ENCODE measurements at regions not wholly inside any gene's neighbourhood (a gene's known extent, or its start where the extent isn't known, plus 50 kb on each side); places are given as distances from the start of the nearest gene placed in this dataset.
"Not testable (repeated sequence)": the region's sequence is repeated elsewhere in the genome, so short reads cannot be mapped to it uniquely, and the experiment has no call there.

DNA sequence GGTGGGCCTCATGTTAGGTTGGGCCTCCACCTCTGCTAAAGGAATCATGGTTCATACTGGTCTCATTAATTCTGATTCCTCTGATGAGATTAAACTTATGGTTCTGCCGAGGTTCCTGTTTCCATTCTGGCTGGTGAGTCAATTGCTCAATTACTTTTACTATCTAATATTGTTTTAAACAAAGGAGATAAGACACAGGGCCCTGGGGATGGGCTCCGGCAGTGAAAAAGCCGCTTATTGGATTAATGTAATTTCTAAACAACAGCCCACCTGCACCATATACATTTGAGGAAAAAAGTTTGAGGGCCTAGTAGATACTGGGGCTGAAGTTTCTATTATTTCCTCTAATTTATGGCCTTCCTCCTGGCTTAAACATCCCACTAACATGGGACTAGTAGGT, 610.4 kb upstream of the ACO1 start:
- H3K9me3 Mint-ChIP-seq: peaks cover 28% of the 10 kb centered on the region
- H3K27ac Mint-ChIP-seq; DNase-seq (ENCODE audit: low spot score); H3K4me1 Mint-ChIP-seq (ENCODE audit: low read depth); intact Hi-C loops (cut with micrococcal nuclease); H3K36me3 Mint-ChIP-seq (ENCODE audit: low read depth); H3K27me3 Mint-ChIP-seq (ENCODE audit: insufficient read depth); H3K4me3 Mint-ChIP-seq: not testable (repeated sequence)

DNA sequence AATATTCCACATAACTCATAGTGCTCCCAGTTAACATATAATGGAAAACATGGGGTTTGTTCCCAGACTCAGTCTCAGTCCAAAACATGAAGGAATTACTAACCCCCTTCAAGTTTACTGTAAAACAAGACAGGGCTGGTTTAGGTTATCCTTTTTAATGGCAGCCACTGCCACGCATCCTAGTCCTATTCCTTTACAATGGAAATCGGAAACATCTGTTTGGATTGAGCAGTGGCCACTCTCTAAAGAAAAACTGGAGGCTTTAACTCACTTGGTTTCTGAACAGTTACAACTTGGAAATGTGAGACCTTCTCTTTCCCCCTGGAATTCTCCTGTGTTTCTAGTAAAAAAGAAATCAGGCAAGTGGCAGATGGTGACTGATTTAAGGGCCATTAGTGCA, 609.9 kb upstream of the ACO1 start:
- Mint-ChIP-seq H3K27ac (no peak overlapping the region), H3K4me1 (ENCODE audit: low read depth) (no peaks in the 10 kb centered on the region), H3K27me3 (ENCODE audit: insufficient read depth) (peaks cover 1% of the 10 kb centered on the region), H3K9me3 (peaks cover 33% of the 10 kb centered on the region), H3K4me3 (no peak overlapping the region), H3K36me3 (ENCODE audit: low read depth) (no peaks in the 10 kb centered on the region)
- no peak for DNase-seq (ENCODE audit: low spot score)
- intact Hi-C loops (cut with micrococcal nuclease): no loop called here

DNA sequence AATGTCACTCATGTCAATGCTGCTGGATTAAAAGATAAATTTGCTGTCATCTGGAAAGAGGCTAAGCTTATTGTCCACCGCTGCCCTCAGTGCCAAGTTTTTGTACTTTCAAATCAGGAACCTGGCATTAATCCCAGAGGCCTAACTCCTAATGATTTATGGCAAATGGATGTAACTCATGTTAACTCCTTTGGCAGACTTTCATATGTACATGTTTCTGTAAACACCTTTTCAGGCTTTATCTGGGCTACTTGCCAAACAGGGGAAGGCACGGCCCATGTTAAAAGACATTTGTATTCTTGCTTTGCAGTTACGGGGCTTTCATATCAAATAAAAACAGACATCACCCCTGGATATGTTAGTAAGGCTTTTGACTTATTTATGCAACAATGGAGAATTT, 608.0 kb upstream of the ACO1 start:
- H3K36me3 Mint-ChIP-seq (ENCODE audit: low read depth): no peaks in the 10 kb centered on the region
- H3K27ac Mint-ChIP-seq: no peak overlapping the region
- no peaks in the 10 kb centered on the region for H3K4me1 Mint-ChIP-seq (ENCODE audit: low read depth)
- no peak for DNase-seq (ENCODE audit: low spot score)
- H3K27me3 Mint-ChIP-seq (ENCODE audit: insufficient read depth): peaks cover 1% of the 10 kb centered on the region
- H3K4me3 Mint-ChIP-seq: no peak overlapping the region
- H3K9me3 Mint-ChIP-seq: peaks cover 47% of the 10 kb centered on the region
- intact Hi-C loops (cut with micrococcal nuclease): no loop called here

DNA sequence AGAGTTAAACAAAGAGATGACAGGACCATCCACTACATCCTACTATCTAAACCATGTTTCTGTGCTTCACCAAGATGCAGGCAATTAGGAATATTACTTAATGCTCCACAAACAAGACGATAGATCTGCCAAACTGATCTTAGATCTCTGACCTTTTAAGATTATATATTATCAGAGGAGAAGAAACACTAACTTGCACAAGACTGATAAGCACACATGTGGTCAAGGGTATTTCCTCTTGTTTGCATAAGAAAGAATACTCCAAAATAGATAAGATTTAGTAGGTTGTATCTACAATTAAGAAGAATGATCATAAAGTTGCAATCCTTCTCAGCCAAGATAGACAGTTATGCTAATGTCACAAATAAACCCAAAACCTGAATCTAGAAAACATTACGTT, 601.0 kb upstream of the ACO1 start:
- Mint-ChIP-seq H3K36me3 (ENCODE audit: low read depth) (no peaks in the 10 kb centered on the region), H3K4me3 (no peak overlapping the region), H3K4me1 (ENCODE audit: low read depth) (no peaks in the 10 kb centered on the region), H3K27ac (no peak overlapping the region), H3K27me3 (ENCODE audit: insufficient read depth) (no peaks in the 10 kb centered on the region), H3K9me3 (peaks cover 38% of the 10 kb centered on the region)
- intact Hi-C loops (cut with micrococcal nuclease): no loop called here
- DNase-seq (ENCODE audit: low spot score): no peak

DNA sequence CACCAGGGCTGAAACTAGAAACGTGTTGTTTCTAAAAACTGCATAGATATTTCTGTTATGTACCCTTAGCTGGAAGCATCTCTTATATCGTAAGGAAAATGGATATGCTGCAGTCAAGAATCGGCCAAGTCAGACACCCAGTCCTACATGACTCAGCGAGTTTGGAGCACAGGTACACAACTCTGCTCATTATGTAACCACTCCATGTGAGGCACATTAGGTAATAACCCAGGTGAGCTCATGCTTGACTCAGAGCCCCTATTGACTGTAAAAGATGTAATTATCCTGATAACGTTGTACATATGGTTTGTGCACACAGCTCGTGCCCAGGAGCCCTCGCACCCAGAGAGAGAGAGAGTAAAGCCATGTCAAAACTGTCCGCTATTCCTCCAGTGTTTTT, 593.7 kb upstream of the ACO1 start:
- no peaks in the 10 kb centered on the region for H3K27me3 Mint-ChIP-seq (ENCODE audit: insufficient read depth)
- intact Hi-C loops (cut with micrococcal nuclease): no loop called here

DNA sequence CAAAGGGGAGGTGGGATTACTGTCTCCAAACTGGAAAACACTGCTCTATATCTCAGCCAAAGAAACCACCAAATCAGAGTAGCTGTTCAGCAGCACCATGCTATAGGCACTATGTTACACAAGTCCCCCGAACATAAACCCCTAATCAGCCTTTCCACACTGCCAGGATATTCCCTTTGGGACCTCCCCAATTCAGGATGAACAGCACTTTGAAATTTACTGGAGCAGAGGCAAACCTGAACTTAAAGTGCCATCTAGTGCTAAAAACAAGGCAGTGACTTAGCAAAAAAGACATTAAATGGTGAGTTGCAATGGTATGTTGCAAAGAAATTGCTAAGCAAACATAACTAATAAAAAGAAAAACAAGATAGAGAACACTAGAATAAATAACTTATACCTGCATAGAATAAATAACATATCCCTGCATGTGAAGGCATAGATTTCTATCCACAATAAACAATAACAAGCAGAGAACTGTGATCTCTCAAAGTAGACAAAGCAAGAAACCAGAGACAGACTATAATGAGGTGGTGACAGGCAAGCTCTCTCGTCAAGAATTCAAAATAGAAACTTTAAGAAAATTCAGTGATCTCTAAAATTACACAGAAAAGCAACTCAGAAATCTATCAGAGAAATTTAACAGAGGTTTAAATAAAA, 584.4 kb upstream of the ACO1 start:
- H3K4me3 Mint-ChIP-seq: no peak overlapping the region
- H3K27ac Mint-ChIP-seq: no peak overlapping the region
- no peaks in the 10 kb centered on the region for H3K27me3 Mint-ChIP-seq (ENCODE audit: insufficient read depth)
- intact Hi-C loops (cut with micrococcal nuclease): loop anchor here (1.0 kb wide), 1 partner anchor 680 kb away; no protein-coding TSS in a partner anchor
- no peaks in the 10 kb centered on the region for H3K4me1 Mint-ChIP-seq (ENCODE audit: low read depth)
- H3K36me3 Mint-ChIP-seq (ENCODE audit: low read depth): no peaks in the 10 kb centered on the region
- H3K9me3 Mint-ChIP-seq: no peaks in the 10 kb centered on the region
- no peak for DNase-seq (ENCODE audit: low spot score)

More for the DNA sequence above, 593.7 kb upstream of the ACO1 start:
- Mint-ChIP-seq H3K4me1 (ENCODE audit: low read depth) (no peaks in the 10 kb centered on the region), H3K36me3 (ENCODE audit: low read depth) (no peaks in the 10 kb centered on the region), H3K9me3 (no peaks in the 10 kb centered on the region), H3K4me3 (no peak overlapping the region), H3K27ac (no peak overlapping the region)
- no peak for DNase-seq (ENCODE audit: low spot score)

DNA sequence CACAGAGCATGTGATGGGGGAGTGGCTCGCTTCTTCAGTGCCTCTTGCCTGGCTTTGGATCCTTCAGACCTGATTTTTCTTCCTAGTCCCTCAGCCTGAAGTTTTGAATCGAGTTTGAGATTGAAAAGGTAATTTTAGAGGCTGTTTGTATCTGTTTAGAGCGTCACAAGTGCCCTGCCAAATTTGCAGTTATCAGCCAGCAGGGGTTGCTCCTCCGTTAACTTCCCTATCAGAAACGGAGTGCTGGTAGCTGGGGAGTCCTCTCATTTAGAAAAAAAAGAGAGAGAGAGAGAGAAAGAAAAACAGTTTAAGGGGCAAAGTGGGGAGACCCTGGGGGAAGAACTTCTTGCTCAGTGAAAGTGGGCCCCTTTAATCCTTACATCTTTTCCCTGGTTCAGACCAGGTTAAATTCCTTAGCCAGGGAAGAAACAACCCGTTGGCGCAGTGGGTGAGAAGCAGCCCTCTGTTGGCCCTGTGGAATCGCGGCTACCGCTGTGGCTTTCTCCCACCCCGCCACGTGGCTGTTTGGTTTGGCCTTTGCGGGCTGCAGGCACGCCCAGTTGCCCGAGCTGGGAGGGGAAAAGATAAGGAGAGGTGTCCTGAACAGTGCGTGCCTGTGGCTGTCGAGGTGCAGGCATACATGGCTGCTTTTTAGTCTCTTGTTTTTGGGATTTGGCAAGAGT, 576.7 kb upstream of the ACO1 start:
- Mint-ChIP-seq H3K27ac (no peak overlapping the region), H3K9me3 (no peaks in the 10 kb centered on the region), H3K4me3 (no peak overlapping the region), H3K4me1 (ENCODE audit: low read depth) (no peaks in the 10 kb centered on the region), H3K36me3 (ENCODE audit: low read depth) (no peaks in the 10 kb centered on the region), H3K27me3 (ENCODE audit: insufficient read depth) (peaks cover under 1% of the 10 kb centered on the region)
- intact Hi-C loops (cut with micrococcal nuclease): no loop called here
- no peak for DNase-seq (ENCODE audit: low spot score)

DNA sequence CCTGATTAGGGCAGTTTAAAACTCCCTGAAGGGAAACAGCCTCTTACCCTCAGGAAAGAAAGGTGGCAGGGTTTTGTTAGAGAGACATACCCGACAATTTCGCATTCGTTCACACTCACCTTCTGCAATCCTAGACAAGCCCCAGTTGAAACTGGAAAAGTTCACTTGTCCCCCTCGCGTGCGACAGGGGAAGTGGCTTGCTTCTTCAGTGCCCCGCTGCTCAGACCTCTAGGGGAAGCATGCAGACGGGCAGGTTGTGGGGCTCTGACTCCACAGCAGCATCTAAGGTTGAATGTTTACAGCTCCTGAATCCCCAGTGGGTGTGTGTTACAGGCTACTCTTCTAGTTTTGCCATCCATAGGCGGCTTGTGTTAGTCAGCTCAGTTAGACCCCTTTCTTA, 575.7 kb upstream of the ACO1 start:
- Mint-ChIP-seq H3K27ac (no peak overlapping the region), H3K4me1 (ENCODE audit: low read depth) (no peaks in the 10 kb centered on the region), H3K9me3 (no peaks in the 10 kb centered on the region), H3K36me3 (ENCODE audit: low read depth) (no peaks in the 10 kb centered on the region), H3K4me3 (no peak overlapping the region), H3K27me3 (ENCODE audit: insufficient read depth) (peaks cover 3% of the 10 kb centered on the region)
- no peak for DNase-seq (ENCODE audit: low spot score)
- intact Hi-C loops (cut with micrococcal nuclease): no loop called here

DNA sequence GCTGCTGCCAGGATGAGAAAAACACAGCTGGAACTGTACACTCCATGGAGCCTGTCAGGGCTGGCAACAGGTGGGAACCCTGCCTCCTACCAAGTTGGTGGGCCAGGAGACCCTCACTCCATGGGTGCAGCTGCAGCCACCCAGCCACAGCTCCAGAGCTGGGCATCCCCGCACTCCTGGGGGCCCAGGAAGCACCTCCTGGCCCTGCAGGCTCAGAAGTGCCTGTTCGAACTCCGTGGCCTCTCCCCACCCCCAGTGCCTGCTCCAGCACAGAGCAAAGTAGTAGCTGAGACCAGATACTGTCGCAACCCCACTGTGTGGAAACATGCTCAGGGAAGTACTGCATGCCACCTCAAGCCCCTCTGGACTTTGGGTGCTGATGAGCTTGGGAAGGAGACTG, 564.0 kb upstream of the ACO1 start:
- no peak overlapping the region for H3K27ac Mint-ChIP-seq
- H3K4me1 Mint-ChIP-seq (ENCODE audit: low read depth): no peaks in the 10 kb centered on the region
- no peaks in the 10 kb centered on the region for H3K36me3 Mint-ChIP-seq (ENCODE audit: low read depth)
- intact Hi-C loops (cut with micrococcal nuclease): no loop called here
- DNase-seq (ENCODE audit: low spot score): no peak
- no peaks in the 10 kb centered on the region for H3K9me3 Mint-ChIP-seq
- H3K27me3 Mint-ChIP-seq (ENCODE audit: insufficient read depth): no peaks in the 10 kb centered on the region
- H3K4me3 Mint-ChIP-seq: no peak overlapping the region

DNA sequence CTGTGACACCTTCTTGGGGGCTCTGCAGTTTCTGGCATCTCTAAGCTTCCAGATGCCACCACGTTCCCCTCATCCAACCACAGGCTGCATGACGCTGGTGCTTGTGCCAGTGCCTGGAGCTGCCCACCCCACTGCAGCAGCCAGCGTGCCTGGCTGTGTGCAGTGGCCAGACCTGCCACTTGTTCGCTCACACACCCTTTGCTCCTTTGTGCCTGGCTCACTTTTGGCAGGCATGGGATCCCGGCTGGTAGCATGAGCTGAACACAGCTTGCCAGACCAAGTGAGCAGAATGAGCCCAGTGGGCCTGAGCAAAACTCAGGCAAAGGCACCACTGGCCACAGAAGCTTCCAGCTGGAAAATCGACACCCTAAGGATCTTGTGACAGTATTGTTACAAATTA, 562.9 kb upstream of the ACO1 start:
- no peaks in the 10 kb centered on the region for H3K27me3 Mint-ChIP-seq (ENCODE audit: insufficient read depth)

DNA sequence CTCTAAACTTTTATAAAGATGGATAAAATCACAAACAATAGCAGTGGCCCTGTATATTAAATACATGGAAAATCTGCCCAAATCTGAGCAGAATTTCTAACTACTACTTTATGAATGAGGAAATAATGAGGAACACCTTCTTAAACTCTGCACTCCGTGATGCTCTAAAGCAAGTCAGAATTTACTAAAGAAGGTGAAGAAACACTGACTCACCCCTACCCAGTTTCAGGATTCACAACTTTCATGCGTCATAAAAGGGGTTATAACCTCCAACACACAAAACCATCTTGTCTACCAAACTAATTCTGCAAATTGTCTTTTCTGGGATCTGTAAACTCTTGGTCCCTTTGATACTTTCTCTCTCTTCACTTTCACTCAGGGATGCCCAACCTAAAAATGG, 561.1 kb upstream of the ACO1 start:
- Mint-ChIP-seq H3K9me3 (no peaks in the 10 kb centered on the region), H3K36me3 (ENCODE audit: low read depth) (no peaks in the 10 kb centered on the region), H3K4me3 (no peak overlapping the region), H3K4me1 (ENCODE audit: low read depth) (no peaks in the 10 kb centered on the region), H3K27ac (no peak overlapping the region), H3K27me3 (ENCODE audit: insufficient read depth) (no peaks in the 10 kb centered on the region)
- no peak for DNase-seq (ENCODE audit: low spot score)
- intact Hi-C loops (cut with micrococcal nuclease): no loop called here

More for the DNA sequence above, 562.9 kb upstream of the ACO1 start:
- no peaks in the 10 kb centered on the region for H3K4me1 Mint-ChIP-seq (ENCODE audit: low read depth)
- no peaks in the 10 kb centered on the region for H3K36me3 Mint-ChIP-seq (ENCODE audit: low read depth)
- no peak overlapping the region for H3K27ac Mint-ChIP-seq
- no peak overlapping the region for H3K4me3 Mint-ChIP-seq
- H3K9me3 Mint-ChIP-seq: no peaks in the 10 kb centered on the region
- intact Hi-C loops (cut with micrococcal nuclease): no loop called here
- no peak for DNase-seq (ENCODE audit: low spot score)

DNA sequence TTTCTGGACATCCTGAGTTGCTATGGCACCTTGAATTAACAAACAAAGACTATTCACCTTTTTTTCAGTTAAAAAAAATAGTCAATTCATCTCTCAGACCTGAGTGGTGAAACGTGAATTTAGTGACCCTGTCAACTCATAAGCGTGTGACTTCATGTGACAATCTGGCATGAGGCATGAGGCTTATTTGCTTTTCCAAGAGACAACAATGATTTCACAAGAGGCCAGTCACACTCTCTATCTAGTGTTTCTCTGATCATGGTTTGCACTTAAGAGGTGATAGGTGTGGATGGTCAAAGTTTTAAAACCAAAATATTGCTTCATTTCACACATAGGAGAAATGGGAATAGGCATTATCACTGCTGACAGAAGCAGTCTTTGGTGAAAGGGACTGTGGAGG, 559.6 kb upstream of the ACO1 start:
- DNase-seq (ENCODE audit: low spot score): no peak
- H3K27ac Mint-ChIP-seq: no peak overlapping the region
- no peaks in the 10 kb centered on the region for H3K36me3 Mint-ChIP-seq (ENCODE audit: low read depth)
- no peak overlapping the region for H3K4me3 Mint-ChIP-seq
- H3K27me3 Mint-ChIP-seq (ENCODE audit: insufficient read depth): no peaks in the 10 kb centered on the region
- intact Hi-C loops (cut with micrococcal nuclease): no loop called here
- H3K9me3 Mint-ChIP-seq: no peaks in the 10 kb centered on the region
- no peaks in the 10 kb centered on the region for H3K4me1 Mint-ChIP-seq (ENCODE audit: low read depth)

DNA sequence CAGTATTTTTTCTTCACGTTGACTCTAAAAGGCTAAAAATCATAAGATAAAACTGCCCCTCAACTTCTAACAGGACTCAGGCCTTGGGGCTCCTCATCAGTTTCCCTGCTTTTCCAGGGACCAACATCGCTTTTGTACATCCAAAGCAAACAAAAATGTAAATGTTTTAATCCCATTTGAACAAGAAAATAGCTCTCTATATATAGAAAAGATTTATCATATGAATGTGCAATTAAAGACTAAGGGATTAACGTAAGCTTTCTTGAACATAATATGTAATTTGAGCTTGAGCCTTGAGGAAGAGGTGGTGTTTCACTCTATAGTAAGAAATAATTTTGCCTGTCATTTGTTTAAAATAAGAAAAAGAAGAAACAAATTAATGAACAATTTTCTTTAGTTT, 547.2 kb upstream of the ACO1 start:
- Mint-ChIP-seq H3K27ac (no peak overlapping the region), H3K4me3 (no peak overlapping the region), H3K36me3 (ENCODE audit: low read depth) (no peaks in the 10 kb centered on the region), H3K9me3 (no peaks in the 10 kb centered on the region), H3K4me1 (ENCODE audit: low read depth) (no peaks in the 10 kb centered on the region), H3K27me3 (ENCODE audit: insufficient read depth) (no peaks in the 10 kb centered on the region)
- intact Hi-C loops (cut with micrococcal nuclease): no loop called here
- no peak for DNase-seq (ENCODE audit: low spot score)

DNA sequence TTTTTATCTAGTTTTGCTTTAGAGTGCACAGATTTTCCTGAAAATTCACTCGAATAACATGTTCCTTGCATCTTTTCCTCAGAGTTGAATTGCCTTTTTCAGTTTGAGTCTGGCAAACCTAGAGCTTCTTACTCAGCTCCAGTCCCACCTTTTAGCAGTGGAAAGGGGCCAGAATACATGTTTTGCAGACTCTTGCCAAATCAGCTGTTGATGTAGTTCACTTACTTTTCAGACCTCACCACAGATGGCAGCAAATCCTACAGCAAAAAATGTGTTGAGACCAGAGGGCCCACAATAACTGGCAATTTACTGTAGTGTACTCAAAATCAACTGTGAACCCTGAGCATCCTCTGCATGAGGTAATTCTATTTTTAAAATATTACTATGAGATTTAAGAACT, 545.2 kb upstream of the ACO1 start:
- no peak for DNase-seq (ENCODE audit: low spot score)
- Mint-ChIP-seq H3K4me1 (ENCODE audit: low read depth) (no peaks in the 10 kb centered on the region), H3K4me3 (no peak overlapping the region), H3K9me3 (no peaks in the 10 kb centered on the region), H3K27ac (no peak overlapping the region), H3K36me3 (ENCODE audit: low read depth) (no peaks in the 10 kb centered on the region), H3K27me3 (ENCODE audit: insufficient read depth) (no peaks in the 10 kb centered on the region)
- intact Hi-C loops (cut with micrococcal nuclease): no loop called here
